ENCODE measurements at regions not wholly inside any gene's neighbourhood (a gene's known extent, or its start where the extent isn't known, plus 50 kb on each side); places are given as distances from the start of the nearest gene placed in this dataset.

DNA sequence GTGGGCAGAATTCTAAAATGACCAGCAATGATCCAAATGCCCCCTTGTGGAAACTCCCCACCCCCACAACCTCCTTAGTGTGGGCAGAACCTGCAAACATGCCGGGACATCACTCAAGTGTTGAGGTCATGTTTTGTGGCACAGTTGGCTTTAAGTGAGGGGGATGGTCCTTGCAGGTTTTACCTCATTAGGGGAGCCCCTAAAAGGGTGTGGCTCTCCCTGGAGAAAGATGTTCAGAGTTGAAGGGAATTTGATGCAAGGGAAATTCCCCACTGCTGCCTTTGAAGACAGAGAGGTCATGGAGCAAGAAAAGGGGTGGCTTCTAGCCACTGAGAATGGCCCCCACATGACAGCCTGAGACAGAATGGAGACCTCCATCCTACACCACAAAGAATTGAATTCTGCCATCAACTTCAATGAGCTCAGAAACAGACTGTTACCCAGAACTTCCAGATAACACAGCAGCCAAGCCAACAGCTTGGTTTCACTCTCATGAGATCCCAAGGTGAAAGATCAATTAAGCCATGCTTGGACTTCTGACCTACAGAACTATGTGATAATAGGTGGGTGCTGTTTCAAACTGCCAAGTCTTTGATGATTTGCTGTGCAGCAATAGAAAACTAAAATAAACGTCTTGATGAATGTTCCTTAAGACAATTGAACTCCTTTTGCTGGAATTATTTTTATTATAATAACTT, 103.4 kb downstream of the MED10 start:
- TF ChIP-seq, protein P1, sequence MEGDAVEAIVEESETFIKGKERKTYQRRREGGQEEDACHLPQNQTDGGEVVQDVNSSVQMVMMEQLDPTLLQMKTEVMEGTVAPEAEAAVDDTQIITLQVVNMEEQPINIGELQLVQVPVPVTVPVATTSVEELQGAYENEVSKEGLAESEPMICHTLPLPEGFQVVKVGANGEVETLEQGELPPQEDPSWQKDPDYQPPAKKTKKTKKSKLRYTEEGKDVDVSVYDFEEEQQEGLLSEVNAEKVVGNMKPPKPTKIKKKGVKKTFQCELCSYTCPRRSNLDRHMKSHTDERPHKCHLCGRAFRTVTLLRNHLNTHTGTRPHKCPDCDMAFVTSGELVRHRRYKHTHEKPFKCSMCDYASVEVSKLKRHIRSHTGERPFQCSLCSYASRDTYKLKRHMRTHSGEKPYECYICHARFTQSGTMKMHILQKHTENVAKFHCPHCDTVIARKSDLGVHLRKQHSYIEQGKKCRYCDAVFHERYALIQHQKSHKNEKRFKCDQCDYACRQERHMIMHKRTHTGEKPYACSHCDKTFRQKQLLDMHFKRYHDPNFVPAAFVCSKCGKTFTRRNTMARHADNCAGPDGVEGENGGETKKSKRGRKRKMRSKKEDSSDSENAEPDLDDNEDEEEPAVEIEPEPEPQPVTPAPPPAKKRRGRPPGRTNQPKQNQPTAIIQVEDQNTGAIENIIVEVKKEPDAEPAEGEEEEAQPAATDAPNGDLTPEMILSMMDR (IDR thresholded peaks at IDR 0.05) = no peak
- TF ChIP-seq NR2C2 (CRISPR knock-in tag; IDR thresholded peaks at IDR 0.05) = no peak
- TF ChIP-seq ETV6 (CRISPR knock-in tag; IDR thresholded peaks at IDR 0.05) = no peak
- TF ChIP-seq, protein P2, sequence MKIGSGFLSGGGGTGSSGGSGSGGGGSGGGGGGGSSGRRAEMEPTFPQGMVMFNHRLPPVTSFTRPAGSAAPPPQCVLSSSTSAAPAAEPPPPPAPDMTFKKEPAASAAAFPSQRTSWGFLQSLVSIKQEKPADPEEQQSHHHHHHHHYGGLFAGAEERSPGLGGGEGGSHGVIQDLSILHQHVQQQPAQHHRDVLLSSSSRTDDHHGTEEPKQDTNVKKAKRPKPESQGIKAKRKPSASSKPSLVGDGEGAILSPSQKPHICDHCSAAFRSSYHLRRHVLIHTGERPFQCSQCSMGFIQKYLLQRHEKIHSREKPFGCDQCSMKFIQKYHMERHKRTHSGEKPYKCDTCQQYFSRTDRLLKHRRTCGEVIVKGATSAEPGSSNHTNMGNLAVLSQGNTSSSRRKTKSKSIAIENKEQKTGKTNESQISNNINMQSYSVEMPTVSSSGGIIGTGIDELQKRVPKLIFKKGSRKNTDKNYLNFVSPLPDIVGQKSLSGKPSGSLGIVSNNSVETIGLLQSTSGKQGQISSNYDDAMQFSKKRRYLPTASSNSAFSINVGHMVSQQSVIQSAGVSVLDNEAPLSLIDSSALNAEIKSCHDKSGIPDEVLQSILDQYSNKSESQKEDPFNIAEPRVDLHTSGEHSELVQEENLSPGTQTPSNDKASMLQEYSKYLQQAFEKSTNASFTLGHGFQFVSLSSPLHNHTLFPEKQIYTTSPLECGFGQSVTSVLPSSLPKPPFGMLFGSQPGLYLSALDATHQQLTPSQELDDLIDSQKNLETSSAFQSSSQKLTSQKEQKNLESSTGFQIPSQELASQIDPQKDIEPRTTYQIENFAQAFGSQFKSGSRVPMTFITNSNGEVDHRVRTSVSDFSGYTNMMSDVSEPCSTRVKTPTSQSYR (CRISPR knock-in tag; IDR thresholded peaks at IDR 0.05) = no peak
- no peak for TF ChIP-seq NR3C1 (CRISPR knock-in tag; conservative IDR thresholded peaks at IDR 0.05; ENCODE audit: low read depth)
- TF ChIP-seq E2F4 (CRISPR knock-in tag; IDR thresholded peaks at IDR 0.05; ENCODE audit: borderline replicate concordance, low read depth) = no peak
- TF ChIP-seq JAZF1 (CRISPR knock-in tag; IDR thresholded peaks at IDR 0.05) = no peak
- TF ChIP-seq CREM (CRISPR knock-in tag; IDR thresholded peaks at IDR 0.05) = no peak
- TF ChIP-seq, protein P3, sequence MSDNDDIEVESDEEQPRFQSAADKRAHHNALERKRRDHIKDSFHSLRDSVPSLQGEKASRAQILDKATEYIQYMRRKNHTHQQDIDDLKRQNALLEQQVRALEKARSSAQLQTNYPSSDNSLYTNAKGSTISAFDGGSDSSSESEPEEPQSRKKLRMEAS (CRISPR knock-in tag; IDR thresholded peaks at IDR 0.05) = no peak
